ENCODE measurements at regions not wholly inside any gene's neighbourhood (a gene's known extent, or its start where the extent isn't known, plus 50 kb on each side); places are given as distances from the start of the nearest gene placed in this dataset.

DNA sequence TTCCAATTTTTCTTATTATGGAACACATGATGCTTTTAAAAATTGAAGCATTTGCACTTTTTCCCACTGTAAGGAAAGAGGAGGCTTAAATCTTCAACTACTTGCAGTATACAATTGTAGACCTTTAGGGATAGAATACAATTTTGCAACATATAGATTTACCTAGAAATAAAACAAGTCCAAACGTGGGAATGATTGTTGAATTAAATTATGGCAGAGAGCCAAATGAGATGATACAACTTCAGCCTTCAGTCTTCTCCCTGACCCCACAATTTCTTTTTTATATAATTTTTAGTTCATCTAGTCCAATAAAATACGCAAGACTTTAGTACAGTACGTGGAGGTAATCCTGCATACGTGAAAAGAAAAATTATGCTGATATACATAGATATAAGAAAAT, 666.5 kb downstream of the SLC16A7 start (continued):
- no peak for TF ChIP-seq MAFK (IDR thresholded peaks at IDR 0.05; ENCODE audit: low read depth, low read length)

DNA sequence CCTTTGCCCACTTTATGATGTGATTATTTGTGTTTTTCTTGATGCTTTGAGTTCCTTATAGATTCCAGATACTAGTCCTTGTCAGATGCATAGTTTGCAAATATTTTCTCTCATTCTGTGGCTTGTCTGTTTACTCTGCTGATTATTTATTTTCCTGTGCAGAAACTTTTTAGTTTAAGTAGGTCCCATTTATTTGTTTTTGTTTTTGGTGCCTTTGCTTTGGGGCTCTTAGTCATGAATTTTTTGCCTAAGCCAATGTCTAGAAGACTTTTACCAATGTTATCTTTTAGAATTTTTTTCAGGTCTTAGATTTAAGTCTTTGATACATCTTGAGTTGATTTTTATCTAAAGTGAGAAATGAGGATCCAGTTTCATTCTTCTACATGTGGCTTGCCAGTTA, 667.3 kb downstream of the SLC16A7 start:
- H3K18ac ChIP-seq (ENCODE audit: extremely low read depth, low read length): no peak overlapping the region
- H3K27ac ChIP-seq (ENCODE audit: low read depth, low read length): no peak overlapping the region
- no peak for FAIRE-seq
- no peak overlapping the region for H2BK120ac ChIP-seq (replicated peaks; ENCODE audit: low read depth, low read length)
- H2BK5ac ChIP-seq (ENCODE audit: low read depth, low read length): no peak overlapping the region
- H3K23me2 ChIP-seq (ENCODE audit: low read depth, low read length): no peaks in the 10 kb centered on the region; the same call in 1 of the 2 replicates
- no peak overlapping the region for H3K4ac ChIP-seq (replicated peaks; ENCODE audit: insufficient read length, low read depth, low read length)
- H4K5ac ChIP-seq (ENCODE audit: insufficient read length, low read depth, low read length): no peak overlapping the region
- DNase-seq (ENCODE audit: low read depth in 1 of 2, low spot score in 2 of 2): no peak
- TF ChIP-seq CEBPB (IDR thresholded peaks at IDR 0.05; ENCODE audit: low read depth, low read length) (no peak), NRF1 (IDR thresholded peaks at IDR 0.05; ENCODE audit: low read depth, low read length) (no peak), RAD21 (IDR thresholded peaks at IDR 0.05 in 1 of 2, conservative IDR thresholded peaks at IDR 0.05 in 1 of 2; ENCODE audit: low read depth in 2 of 2, low read length in 2 of 2) (no peak), RXRA (IDR thresholded peaks at IDR 0.05; ENCODE audit: insufficient read depth, low read depth, low read length) (no peak), EZH2 (IDR thresholded peaks at IDR 0.05; ENCODE audit: low read depth, low read length, severe bottlenecking) (no peak), TEAD4 (IDR thresholded peaks at IDR 0.05; ENCODE audit: low read depth, low read length) (no peak), BRCA1 (IDR thresholded peaks at IDR 0.05; ENCODE audit: low read depth, low read length) (no peak)
- TF ChIP-seq, protein P1, sequence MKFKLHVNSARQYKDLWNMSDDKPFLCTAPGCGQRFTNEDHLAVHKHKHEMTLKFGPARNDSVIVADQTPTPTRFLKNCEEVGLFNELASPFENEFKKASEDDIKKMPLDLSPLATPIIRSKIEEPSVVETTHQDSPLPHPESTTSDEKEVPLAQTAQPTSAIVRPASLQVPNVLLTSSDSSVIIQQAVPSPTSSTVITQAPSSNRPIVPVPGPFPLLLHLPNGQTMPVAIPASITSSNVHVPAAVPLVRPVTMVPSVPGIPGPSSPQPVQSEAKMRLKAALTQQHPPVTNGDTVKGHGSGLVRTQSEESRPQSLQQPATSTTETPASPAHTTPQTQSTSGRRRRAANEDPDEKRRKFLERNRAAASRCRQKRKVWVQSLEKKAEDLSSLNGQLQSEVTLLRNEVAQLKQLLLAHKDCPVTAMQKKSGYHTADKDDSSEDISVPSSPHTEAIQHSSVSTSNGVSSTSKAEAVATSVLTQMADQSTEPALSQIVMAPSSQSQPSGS (IDR thresholded peaks at IDR 0.05; ENCODE audit: low read length): no peak
- no peak overlapping the region for H3K23ac ChIP-seq (ENCODE audit: insufficient read length)
- no peak overlapping the region for H2BK15ac ChIP-seq (ENCODE audit: low read length)
- no peaks in the 10 kb centered on the region for H3K36me3 ChIP-seq (ENCODE audit: control insufficient read depth in 2 of 4, insufficient read depth in 4 of 4, low read length in 3 of 4)
- no peaks in the 10 kb centered on the region for H3K27me3 ChIP-seq (replicated peaks in 1 of 4; ENCODE audit: control insufficient read depth in 3 of 4, extremely low read depth in 1 of 4, insufficient read depth in 3 of 4, low read length in 3 of 4)
- no peak overlapping the region for H2AFZ ChIP-seq (ENCODE audit: low read length)
- H3K4me2 ChIP-seq (ENCODE audit: insufficient read depth in 1 of 2, low read depth in 2 of 2, low read length in 2 of 2): no peak overlapping the region
- no peaks in the 10 kb centered on the region for H3K79me2 ChIP-seq (ENCODE audit: control insufficient read depth in 1 of 2, insufficient read depth in 2 of 2, low read length in 2 of 2)
- no peak overlapping the region for H3K56ac ChIP-seq (replicated peaks; ENCODE audit: insufficient read length, low read depth, low read length)
- POLR2A ChIA-PET (ENCODE audit: partially characterized antibody): no interaction called here
- no peak overlapping the region for H3K14ac ChIP-seq (ENCODE audit: insufficient read length)
- H3K4me3 ChIP-seq (ENCODE audit: extremely low read depth in 1 of 4, insufficient read depth in 2 of 4, low read depth in 3 of 4, low read length in 4 of 4): no peak overlapping the region
- H2BK12ac ChIP-seq (ENCODE audit: low read depth, low read length): no peak overlapping the region
- no peak overlapping the region for H2BK20ac ChIP-seq (ENCODE audit: low read length)
- CTCF ChIA-PET (ENCODE audit: partially characterized antibody): no interaction called here
- H4K91ac ChIP-seq (replicated peaks; ENCODE audit: insufficient read length, low read length): no peak overlapping the region
- no peaks in the 10 kb centered on the region; a peak in 1 of 7 replicates for H3K4me1 ChIP-seq (replicated peaks in 1 of 4; ENCODE audit: control insufficient read depth in 3 of 4, insufficient read depth in 4 of 4, low read length in 3 of 4)
- H3K9me3 ChIP-seq (ENCODE audit: insufficient read depth in 2 of 2, low read depth in 1 of 2, low read length in 1 of 2): no peaks in the 10 kb centered on the region
- no peak overlapping the region for H3K9ac ChIP-seq (replicated peaks in 1 of 4; ENCODE audit: extremely low read depth in 1 of 4, low read depth in 3 of 4, low read length in 3 of 4)
- no peaks in the 10 kb centered on the region for H4K20me1 ChIP-seq (replicated peaks in 1 of 2; ENCODE audit: control insufficient read depth in 1 of 2, insufficient read depth in 2 of 2, low read length in 2 of 2)
- no peak overlapping the region for H4K8ac ChIP-seq (ENCODE audit: extremely low read depth, insufficient read depth, low read length)
- no peaks in the 10 kb centered on the region for H3K79me1 ChIP-seq (ENCODE audit: low read depth, low read length)
- H2AK5ac ChIP-seq (ENCODE audit: low read depth, low read length): no peak overlapping the region
